HL-60 (cell line): ENCODE measurements at regions not wholly inside any gene's neighbourhood (a gene's known extent, or its start where the extent isn't known, plus 50 kb on each side); places are given as distances from the start of the nearest gene placed in this dataset.

Source experiments
- CTCF ChIP-seq: IDR thresholded peaks from one replicate; pipeline ENCODE4 v1.5.1; 2011; ENCODE audit warnings: low read length, control low read depth, inconsistent platforms; ENCODE audit not compliant: insufficient read depth
- POLR2AphosphoS5 ChIP-seq: IDR thresholded peaks from 2 replicates; pipeline ENCODE4 v1.6.1; 2012; ENCODE audit warnings: low read depth
- REST ChIP-seq: IDR thresholded peaks from 2 replicates; pipeline ENCODE4 v1.6.1; 2012; ENCODE audit warnings: low read depth; ENCODE audit not compliant: insufficient replicate concordance

- TF ChIP-seq CTCF (no peak), POLR2AphosphoS5 (no peak), REST (no peak)
Observed at GRCh38 chr4:134425756-134426155, 224.2 kb upstream of the PABPC4L start.
